H1 (cell line): ENCODE measurements at regions not wholly inside any gene's neighbourhood (a gene's known extent, or its start where the extent isn't known, plus 50 kb on each side); places are given as distances from the start of the nearest gene placed in this dataset.
"Not testable (repeated sequence)": the region's sequence is repeated elsewhere in the genome, so short reads cannot be mapped to it uniquely, and the experiment has no call there.

Experiments used
- BCL11A ChIP-seq, 2 experiments: IDR thresholded peaks; one replicate each; pipeline ENCODE4 v1.6.1; 2011; ENCODE audit warnings: low read depth in 2 of 2, low read length in 2 of 2, mild to moderate bottlenecking in 2 of 2
- CREB1 ChIP-seq: IDR thresholded peaks from 2 replicates; pipeline ENCODE4 v1.6.1; 2012; ENCODE audit warnings: inconsistent platforms
- CTCF ChIP-seq, 3 experiments: IDR thresholded peaks; 1 replicate in 2 of 3; 2 replicates in 1 of 3; pipeline versions ENCODE4 v1.5.1 to v1.6.1; 2011; ENCODE audit warnings: low read length in 3 of 3, mild to moderate bottlenecking in 3 of 3, inconsistent platforms in 2 of 3, low read depth in 1 of 3, moderate library complexity in 1 of 3; ENCODE audit not compliant: insufficient read depth in 1 of 3; ENCODE audit errors: control extremely low read depth in 1 of 3
- EGR1 ChIP-seq: IDR thresholded peaks from 2 replicates; pipeline ENCODE4 v1.6.1; 2011; ENCODE audit warnings: low read depth, low read length, borderline replicate concordance
- EP300 ChIP-seq, 2 experiments: IDR thresholded peaks; 1 replicate in 1 of 2; 2 replicates in 1 of 2; pipeline ENCODE4 v1.6.1; 2011 to 2012; ENCODE audit warnings: low read depth in 2 of 2, low read length in 2 of 2, mild to moderate bottlenecking in 2 of 2, borderline replicate concordance in 1 of 2, inconsistent platforms in 1 of 2, moderate library complexity in 1 of 2
- HDAC2 ChIP-seq, 2 experiments: fragments of 300-600 bp in 1 of 2; sonication (generic) in 1 of 2; IDR thresholded peaks; 2 replicates each; pipeline ENCODE4 v1.6.1; 2011 to 2012; ENCODE audit warnings: low read depth in 2 of 2, low read length in 2 of 2, mild to moderate bottlenecking in 2 of 2, moderate library complexity in 2 of 2, borderline replicate concordance in 1 of 2, inconsistent platforms in 1 of 2
- PHF8 ChIP-seq: fragments of 200-600 bp; sonication (generic); conservative IDR thresholded peaks from 2 replicates; pipeline ENCODE4 v1.7.1; 2012; ENCODE audit warnings: low read depth, mild to moderate bottlenecking, inconsistent platforms, low read length, moderate library complexity
- POLR2AphosphoS5 ChIP-seq: IDR thresholded peaks from 2 replicates; pipeline ENCODE4 v1.6.1; 2011; ENCODE audit warnings: low read depth, low read length
- RAD21 ChIP-seq, 2 experiments: IDR thresholded peaks in 1 of 2; conservative IDR thresholded peaks in 1 of 2; 2 replicates each; pipeline ENCODE4 v1.6.1; 2011; ENCODE audit warnings: low read depth in 2 of 2, low read length in 2 of 2, improper control_type of control experiment in 1 of 2, inconsistent platforms in 1 of 2, mild to moderate bottlenecking in 1 of 2, moderate library complexity in 1 of 2

- TF ChIP-seq BCL11A (IDR thresholded peaks at IDR 0.05; ENCODE audit: low read depth in 2 of 2, low read length in 2 of 2); PHF8; POLR2AphosphoS5; EGR1; HDAC2 (IDR thresholded peaks at IDR 0.05; ENCODE audit: borderline replicate concordance in 1 of 2, low read depth in 2 of 2, low read length in 2 of 2); EP300 (IDR thresholded peaks at IDR 0.05; ENCODE audit: borderline replicate concordance in 1 of 2, low read depth in 2 of 2, low read length in 2 of 2); CTCF (IDR thresholded peaks at IDR 0.05; ENCODE audit: control extremely low read depth in 1 of 3, insufficient read depth in 1 of 3, low read depth in 1 of 3, low read length in 3 of 3); CREB1; RAD21 (IDR thresholded peaks at IDR 0.05 in 1 of 2, conservative IDR thresholded peaks at IDR 0.05 in 1 of 2; ENCODE audit: low read depth in 2 of 2, low read length in 2 of 2): not testable (repeated sequence)
Measured at GRCh38 chr20:30671120-30671519, 586.3 kb upstream of the DEFB115 start.
